Stimulated activated CD4-positive, alpha-beta T cell treated with anti-CD3 and anti-CD28 coated beads, TNF-alpha, amount 100 ng/mL, for 1 hour (primary cell): ENCODE measurements at regions not wholly inside any gene's neighbourhood (a gene's known extent, or its start where the extent isn't known, plus 50 kb on each side); places are given as distances from the start of the nearest gene placed in this dataset.

Experiments
- DNase-seq, 3 donors: peaks; one replicate each; pipeline ENCODE4 v3.0.0-alpha.2; 2020; ENCODE audit warnings: low read depth in 3 of 3, low spot score in 1 of 3

- no peak for DNase-seq
Measured at GRCh38 chr3:104676241-104676640, 690.5 kb upstream of the ALCAM start.

GRCh38 chr3:104677932-104678331 is 688.8 kb upstream of the ALCAM start:
- no peak for DNase-seq

- no peak for DNase-seq
Measured at GRCh38 chr3:104685492-104685891, 681.2 kb upstream of the ALCAM start.

- DNase-seq = no peak
Measured at GRCh38 chr3:104687362-104687761, 679.3 kb upstream of the ALCAM start.

- DNase-seq = no peak
Measured at GRCh38 chr3:104696470-104696869, 670.2 kb upstream of the ALCAM start.

GRCh38 chr3:104711406-104711805 is 655.3 kb upstream of the ALCAM start:
- DNase-seq = no peak

- no peak for DNase-seq
Measured at GRCh38 chr3:104715972-104716371, 650.7 kb upstream of the ALCAM start.

GRCh38 chr3:104717828-104718196 is 648.9 kb upstream of the ALCAM start:
- DNase-seq = no peak

- DNase-seq = no peak
Measured at GRCh38 chr3:104723000-104723399, 643.7 kb upstream of the ALCAM start.

GRCh38 chr3:104731074-104731473 is 635.6 kb upstream of the ALCAM start:
- DNase-seq = no peak

GRCh38 chr3:104734627-104735026 is 632.1 kb upstream of the ALCAM start:
- DNase-seq = no peak

GRCh38 chr3:104735691-104736090 is 631.0 kb upstream of the ALCAM start:
- DNase-seq = no peak

- DNase-seq = no peak
Measured at GRCh38 chr3:104738271-104738670, 628.4 kb upstream of the ALCAM start.

GRCh38 chr3:104740874-104741379 is 625.8 kb upstream of the ALCAM start:
- no peak for DNase-seq

- no peak for DNase-seq
Measured at GRCh38 chr3:104742044-104742443, 624.7 kb upstream of the ALCAM start.

GRCh38 chr3:104745313-104745712 is 621.4 kb upstream of the ALCAM start:
- no peak for DNase-seq

GRCh38 chr3:104746056-104746455 is 620.7 kb upstream of the ALCAM start:
- DNase-seq = no peak

- no peak for DNase-seq
Measured at GRCh38 chr3:104750581-104750980, 616.1 kb upstream of the ALCAM start.

- no peak for DNase-seq
Measured at GRCh38 chr3:104755791-104756190, 610.9 kb upstream of the ALCAM start.

- no peak for DNase-seq
Measured at GRCh38 chr3:104763007-104763406, 603.7 kb upstream of the ALCAM start.

- DNase-seq = no peak
Measured at GRCh38 chr3:104764496-104764895, 602.2 kb upstream of the ALCAM start.

GRCh38 chr3:104768886-104769285 is 597.8 kb upstream of the ALCAM start:
- DNase-seq = no peak

GRCh38 chr3:104779324-104779723 is 587.4 kb upstream of the ALCAM start:
- no peak for DNase-seq

GRCh38 chr3:104781112-104781511 is 585.6 kb upstream of the ALCAM start:
- DNase-seq = no peak
